ENCODE measurements at regions not wholly inside any gene's neighbourhood (a gene's known extent, or its start where the extent isn't known, plus 50 kb on each side); places are given as distances from the start of the nearest gene placed in this dataset.

GRCh38 chr1:30253361-30253760, 470.0 kb downstream of the MATN1 start:
- TF ChIP-seq CTCF (IDR thresholded peaks at IDR 0.05; ENCODE audit: low read depth, low read length, poor library complexity, severe bottlenecking) (no peak), EZH2phosphoT487 (IDR thresholded peaks at IDR 0.05; ENCODE audit: borderline replicate concordance, low read length) (no peak)
